G401.6 (cell line): ENCODE measurements at regions not wholly inside any gene's neighbourhood (a gene's known extent, or its start where the extent isn't known, plus 50 kb on each side); places are given as distances from the start of the nearest gene placed in this dataset.

ENCODE experiments used
- FAIRE-seq: peaks from 2 replicates; lab custom pipeline; 2012; peaks lifted over from hg19 to GRCh38; lab: Jason Lieb, UNC

DNA sequence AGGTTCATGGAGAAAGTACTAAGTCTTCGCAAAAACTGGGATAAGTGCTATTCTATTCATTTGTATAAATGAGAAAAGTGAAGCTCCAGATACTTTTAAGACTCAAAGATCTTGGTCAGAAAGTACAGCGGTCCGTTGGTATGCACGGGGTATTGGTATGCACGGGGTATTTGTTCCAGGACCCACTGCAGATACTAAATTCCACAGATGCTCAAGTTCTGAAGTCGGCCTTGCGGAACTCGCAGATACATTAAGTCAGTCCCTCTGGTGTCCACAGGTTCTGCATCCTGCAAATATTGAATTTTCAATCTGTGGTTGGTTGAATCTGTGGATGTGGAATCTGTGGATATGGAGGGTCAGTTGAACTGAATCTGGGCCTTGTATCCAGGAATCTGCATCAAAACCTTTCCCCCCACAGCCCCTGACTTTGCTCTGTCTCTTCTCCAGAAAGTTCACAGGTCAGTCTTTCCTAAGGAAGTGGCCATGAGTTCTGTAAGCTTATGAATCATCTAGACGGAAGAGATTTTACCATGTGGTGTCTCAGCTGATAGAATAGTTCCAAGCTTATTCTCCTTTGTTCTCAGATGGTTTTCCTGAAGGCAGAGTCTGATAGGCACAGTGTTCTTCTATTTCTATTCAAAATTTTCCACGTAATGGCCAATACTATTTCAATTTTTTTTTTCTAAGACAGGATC, 274.7 kb downstream of the NEDD1 start:
- no peak for FAIRE-seq

DNA sequence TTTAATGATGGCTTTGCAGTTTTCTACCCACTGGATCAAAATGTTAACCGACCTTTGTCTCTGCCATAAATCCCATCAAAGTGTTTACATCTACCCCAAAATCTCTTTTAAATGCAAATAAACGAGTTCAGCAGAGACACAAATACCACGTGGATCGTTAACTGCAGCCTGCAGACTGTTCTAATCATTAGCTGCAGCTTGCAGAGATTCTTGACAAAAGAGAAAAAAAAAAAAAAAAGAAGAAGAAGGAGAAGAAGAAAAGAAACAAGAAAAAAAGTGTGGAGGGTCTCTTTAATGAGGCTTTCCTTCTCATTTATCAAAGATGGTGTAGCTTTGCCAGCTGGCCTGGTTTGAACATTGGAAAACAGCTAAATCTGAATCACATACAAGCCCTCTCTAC, 275.7 kb downstream of the NEDD1 start:
- FAIRE-seq, result no peak

DNA sequence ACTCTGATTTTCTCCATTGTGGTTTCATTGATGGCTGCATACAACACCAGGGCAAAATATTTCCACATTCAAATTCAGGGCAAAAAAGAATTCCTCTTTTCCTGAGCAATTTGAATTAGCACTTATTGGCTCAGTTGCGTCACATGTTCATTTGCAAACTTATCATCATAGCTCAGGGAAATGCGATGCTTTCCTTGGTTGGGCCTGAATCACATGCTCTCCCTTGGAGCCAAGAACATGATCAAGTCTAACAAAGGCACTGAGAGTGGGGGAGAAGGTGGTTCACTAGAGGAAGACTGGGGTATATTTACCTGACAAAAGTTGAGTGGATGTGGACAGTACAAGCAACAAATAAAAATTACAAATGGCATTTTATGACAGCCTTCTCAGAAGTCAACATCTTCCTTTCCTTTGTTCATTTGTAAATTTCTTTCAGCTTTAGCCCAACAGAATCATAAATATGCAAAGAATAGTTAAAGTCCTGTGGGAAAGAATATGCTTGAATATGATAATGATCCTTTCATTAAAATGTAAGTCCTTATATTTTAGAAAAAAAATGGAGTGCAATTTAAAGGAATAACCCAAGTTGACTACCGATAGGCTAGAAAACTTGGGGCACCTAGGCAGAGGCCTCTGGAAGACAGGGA, 277.2 kb downstream of the NEDD1 start:
- no peak for FAIRE-seq

DNA sequence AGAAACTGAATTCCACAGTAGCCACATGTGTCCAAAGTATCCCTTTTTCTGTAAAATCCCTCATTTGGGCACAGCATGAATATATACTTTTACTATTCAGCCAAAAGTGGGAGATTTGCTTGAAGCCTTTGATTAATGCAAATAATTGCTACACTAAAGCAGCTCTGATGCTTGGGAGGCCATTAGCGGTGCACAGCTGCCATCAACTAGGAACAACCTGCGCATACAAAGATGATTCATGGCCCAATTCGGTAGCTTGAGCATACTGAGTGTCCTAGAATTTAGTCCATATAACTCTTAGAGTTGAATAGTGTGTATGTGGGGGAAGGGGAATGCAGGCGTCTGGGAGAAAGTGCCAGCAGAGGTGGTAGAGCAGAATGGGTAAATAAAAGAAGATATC, 277.0 kb upstream of the RMST start:
- FAIRE-seq, result no peak

DNA sequence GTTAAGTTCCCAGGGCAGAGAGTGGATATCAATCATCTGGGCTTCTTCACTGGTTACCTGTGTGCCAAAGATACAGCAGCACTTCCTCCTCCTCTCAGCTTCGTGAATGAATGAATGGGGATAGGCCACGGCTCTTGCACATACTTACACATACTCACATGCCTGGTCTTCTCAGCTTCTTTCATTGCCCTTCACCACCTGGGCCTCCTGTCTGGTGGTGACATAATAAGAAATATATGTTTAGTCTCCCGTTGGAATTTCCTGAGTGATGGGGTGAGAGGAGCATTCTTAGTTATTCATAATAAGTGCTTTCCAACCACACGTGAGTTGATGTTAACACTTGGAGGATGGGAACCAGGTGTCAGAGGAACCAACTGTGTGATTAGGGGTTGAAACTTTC, 268.1 kb upstream of the RMST start:
- FAIRE-seq, result no peak

DNA sequence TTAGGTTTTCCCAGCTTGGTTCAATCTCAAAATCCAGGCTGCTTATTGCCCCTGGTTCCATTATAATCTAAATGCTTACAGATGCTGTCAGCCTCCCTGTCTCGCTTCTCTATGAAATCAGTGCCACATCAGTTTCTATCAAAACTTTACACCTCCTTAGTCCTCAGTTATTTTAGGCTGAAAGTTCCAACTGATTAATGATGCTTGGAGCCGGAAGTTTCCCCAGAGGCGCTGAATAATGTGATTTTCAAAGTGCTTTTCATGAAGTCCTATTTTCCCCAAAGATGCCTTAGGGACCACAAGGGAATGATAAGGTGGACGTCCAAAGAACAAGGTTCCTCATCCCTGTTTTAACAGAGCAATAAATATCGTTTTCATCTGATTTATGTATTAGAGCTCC, 262.4 kb upstream of the RMST start:
- no peak for FAIRE-seq

GRCh38 chr12:97203408-97203807, 259.2 kb upstream of the RMST start:
- no peak for FAIRE-seq

DNA sequence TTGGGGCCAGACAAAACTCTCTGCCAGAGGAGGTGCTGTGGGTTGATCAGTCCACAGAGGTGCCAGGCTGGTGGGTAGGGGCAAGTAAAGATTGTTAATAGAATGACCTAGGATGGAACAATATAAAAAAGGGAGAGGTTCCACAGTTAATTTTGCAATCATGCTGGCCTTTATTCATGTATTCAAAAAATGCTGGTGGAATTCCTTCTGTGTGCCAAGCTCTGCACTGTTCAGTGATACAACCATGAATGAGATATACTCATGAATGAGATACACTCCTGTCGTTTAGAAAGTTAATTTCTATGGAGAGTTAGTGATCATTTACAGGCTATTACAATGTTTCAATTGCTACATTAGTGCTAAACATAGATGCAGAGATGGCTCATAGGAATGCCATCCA, 252.6 kb upstream of the RMST start:
- no peak for FAIRE-seq

DNA sequence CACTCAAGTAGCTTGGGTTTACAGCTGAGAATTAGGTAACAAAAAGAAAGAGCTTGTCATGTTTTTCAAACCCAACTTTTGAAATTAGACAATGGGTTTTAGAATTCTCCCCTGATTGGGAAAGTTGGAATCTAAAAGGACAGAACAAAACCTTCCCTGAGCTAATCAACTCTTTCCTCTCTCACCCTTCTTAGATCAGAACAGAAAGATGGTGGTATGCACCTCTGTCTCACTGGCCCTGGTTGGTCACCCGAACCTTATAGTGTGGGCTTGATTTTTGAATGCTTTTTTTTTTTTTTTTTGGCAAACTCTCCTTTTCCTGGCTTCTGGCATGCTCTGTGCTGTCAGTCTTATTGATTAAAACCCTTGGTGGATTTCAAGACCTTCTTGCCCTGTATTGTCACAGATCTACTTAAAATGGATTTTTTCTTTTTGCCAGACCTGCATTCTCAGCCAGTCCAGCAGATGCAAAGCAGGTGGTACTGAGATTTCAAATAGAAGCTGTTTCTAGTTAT, 251.1 kb upstream of the RMST start:
- no peak for FAIRE-seq

GRCh38 chr12:97216848-97217247, 245.8 kb upstream of the RMST start:
- no peak for FAIRE-seq

GRCh38 chr12:97222391-97222790, 240.2 kb upstream of the RMST start:
- FAIRE-seq, result no peak

DNA sequence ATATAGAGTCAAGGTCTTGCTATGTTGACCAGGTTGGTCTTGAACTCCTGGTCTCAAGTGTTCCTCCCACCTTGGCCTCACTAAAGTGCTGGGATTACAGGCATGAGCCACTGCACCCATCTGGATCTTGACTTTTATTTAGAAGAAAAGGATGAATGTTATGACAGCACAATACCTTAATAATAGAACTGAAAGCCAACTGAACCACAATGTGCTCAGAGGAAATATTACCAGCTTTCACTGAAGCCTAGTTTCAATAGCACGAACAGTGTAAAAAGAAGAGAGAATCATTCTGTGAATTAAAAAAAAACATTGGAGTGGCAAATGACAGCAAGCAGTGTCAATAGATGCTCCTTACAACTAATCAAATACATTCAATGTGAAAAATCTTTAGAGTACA, 239.2 kb upstream of the RMST start:
- no peak for FAIRE-seq

DNA sequence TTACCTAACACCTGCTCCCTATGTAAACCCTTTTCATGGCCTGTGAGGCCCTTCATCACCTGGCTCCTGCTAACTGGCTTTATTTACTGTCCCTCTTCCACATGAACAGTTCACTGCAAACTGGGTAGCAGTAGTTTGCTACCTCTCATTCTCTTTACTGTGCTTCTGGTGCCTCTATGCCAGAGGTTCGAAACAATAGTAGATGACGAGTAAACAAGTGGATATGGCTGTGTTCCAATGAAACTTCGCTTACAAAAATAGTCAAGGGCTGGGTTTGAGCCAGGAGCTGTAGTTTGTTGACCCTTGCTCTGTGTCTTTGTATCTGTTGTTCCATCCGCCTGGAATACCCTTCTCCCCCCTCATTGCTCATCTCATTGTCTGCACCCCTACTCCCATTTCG, 233.6 kb upstream of the RMST start:
- FAIRE-seq, result no peak

GRCh38 chr12:97235102-97235501, 227.5 kb upstream of the RMST start:
- no peak for FAIRE-seq

DNA sequence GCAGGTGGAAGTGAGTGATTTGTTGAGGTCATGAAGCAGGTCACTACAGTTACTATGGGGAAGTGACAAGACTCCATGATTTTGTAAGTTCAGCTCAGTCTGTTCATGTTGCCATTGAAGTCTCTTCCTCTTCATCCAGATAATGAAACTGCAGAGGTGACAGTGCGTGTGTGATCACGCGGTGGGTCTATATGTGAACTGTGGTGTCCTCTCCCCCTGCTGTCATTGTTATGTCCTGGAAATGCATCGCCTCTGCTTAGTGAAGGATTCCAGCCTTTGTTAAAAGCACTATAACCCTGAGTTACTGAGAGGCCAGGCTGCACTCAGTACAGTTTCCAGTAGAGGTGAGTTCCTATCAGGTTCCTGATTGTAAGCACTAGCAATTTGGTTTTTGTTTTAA, 216.2 kb upstream of the RMST start:
- FAIRE-seq, result no peak

- FAIRE-seq, result no peak
These were observed 212.1 kb upstream of the RMST start for GRCh38 chr12:97250483-97250882.

- no peak for FAIRE-seq
These were observed 204.9 kb upstream of the RMST start for GRCh38 chr12:97257726-97258125.

- FAIRE-seq, result no peak
These were observed 203.5 kb upstream of the RMST start for GRCh38 chr12:97259098-97259497.

DNA sequence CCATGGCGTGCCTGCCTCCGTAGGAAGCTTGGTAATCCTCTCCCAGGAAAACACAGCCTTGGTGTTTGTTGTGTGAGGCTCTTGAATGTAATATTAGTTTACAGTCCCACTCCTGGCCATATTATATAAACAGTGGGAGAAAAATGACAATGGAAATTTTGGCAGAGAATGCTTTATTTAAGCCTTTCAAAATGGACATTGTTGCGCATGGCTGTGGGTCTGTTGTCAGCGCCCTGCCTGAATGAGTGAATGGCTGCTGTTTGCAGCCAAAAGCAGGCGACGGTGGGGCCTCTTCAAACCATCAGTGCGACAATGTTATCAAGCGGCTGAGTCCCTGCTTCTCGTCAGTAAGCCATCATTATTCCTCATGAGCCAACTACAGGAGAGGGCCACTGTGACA, 201.8 kb upstream of the RMST start:
- FAIRE-seq, result no peak

DNA sequence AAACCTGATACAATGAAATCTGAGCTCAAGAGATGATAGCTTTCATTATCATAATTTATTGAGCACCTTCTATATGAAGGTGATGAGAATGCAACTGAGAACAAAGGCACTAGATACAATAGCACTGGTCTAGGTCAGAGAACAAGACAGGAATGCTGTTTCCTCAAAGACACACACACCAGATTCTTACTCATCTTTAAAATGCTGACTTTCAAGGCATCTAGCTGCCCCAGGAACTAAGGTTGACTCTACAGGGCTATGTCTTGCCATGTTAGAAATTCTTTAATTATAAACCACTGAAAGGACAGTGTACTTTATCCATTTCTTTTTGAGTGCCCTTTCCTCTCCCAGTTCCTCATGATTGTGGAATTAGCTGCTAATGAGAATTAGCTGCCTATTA, 195.4 kb upstream of the RMST start:
- FAIRE-seq, result no peak

DNA sequence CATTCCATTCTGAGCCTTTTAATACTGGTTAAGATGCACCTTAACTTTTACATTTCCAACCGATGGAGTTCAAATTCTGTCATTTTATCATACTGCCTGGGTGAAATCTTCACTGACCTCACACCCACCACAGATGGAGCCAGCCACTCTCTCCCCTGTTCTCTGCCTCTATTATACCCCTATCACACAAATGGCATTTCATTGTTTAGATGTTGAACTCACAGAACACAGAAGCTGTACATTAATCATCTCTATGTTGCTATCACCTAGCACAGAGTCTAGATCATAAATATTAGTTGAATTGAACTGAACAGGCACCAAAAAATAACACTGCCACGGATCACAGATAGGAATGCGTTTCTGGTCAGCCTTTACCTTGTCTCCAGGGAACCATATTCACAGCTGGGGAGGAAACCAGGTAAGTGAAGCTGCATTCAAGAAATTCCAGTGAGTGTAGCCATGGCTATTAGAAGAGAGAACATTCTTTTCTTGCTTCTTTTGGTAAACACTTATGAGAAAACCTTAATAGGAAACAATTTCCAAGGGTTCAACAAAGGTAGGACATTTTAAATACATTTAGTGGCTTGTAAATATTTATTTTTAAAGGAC, 194.9 kb upstream of the RMST start:
- no peak for FAIRE-seq

DNA sequence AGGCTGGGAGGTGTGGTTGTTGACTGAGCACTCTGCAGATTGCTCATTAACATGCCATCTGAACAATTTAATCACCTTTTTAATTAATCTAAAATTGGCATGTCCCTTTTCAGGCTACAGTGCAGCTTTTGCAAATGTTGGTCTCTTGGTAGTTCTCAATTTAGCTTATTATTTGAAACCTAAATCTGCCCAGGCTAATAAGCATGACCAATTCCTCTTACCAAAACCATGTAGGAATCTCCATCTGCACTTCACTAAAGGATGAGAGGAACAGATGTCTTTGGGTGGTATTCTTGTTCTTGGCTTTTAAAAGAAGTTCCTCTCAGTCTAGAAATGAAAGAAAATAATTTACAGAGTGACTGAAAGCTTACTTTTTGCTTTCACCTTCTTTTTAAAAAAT, 190.1 kb upstream of the RMST start:
- FAIRE-seq, result no peak

- no peak for FAIRE-seq
These were observed 188.2 kb upstream of the RMST start for GRCh38 chr12:97274386-97274785.

- no peak for FAIRE-seq
These were observed 187.3 kb upstream of the RMST start for GRCh38 chr12:97275256-97275655.
